SH-SY5Y (cell line): ENCODE measurements at regions not wholly inside any gene's neighbourhood (a gene's known extent, or its start where the extent isn't known, plus 50 kb on each side); places are given as distances from the start of the nearest gene placed in this dataset.

Source experiments
- GATA2 ChIP-seq: IDR thresholded peaks from 2 replicates; pipeline ENCODE4 v1.6.1; 2011; ENCODE audit warnings: mild to moderate bottlenecking, low read depth, low read length
- GATA3 ChIP-seq: IDR thresholded peaks from 2 replicates; pipeline ENCODE4 v1.6.1; 2011; ENCODE audit warnings: low read depth, mild to moderate bottlenecking, low read length, moderate library complexity

GRCh38 chr1:59025898-59026426, 242.1 kb upstream of the JUN start:
- TF ChIP-seq GATA2 (no peak), GATA3 (no peak)
